Chondrocyte (in vitro differentiated cells): ENCODE measurements at regions not wholly inside any gene's neighbourhood (a gene's known extent, or its start where the extent isn't known, plus 50 kb on each side); places are given as distances from the start of the nearest gene placed in this dataset.
"Not testable (repeated sequence)": the region's sequence is repeated elsewhere in the genome, so short reads cannot be mapped to it uniquely, and the experiment has no call there.

Source experiments
- DNase-seq: peaks from one replicate; pipeline ENCODE4 v3.0.0; 2021; ENCODE audit warnings: mixed read lengths, low spot score
- H3K27ac Mint-ChIP-seq: one replicate; pipeline ENCODE4 v1.8.0; 2021; ENCODE audit warnings: mild to moderate bottlenecking, moderate library complexity, mixed read lengths; ENCODE audit not compliant: unreplicated experiment
- H3K27me3 Mint-ChIP-seq: 2 replicates; pipeline ENCODE4 v1.8.0; 2021; ENCODE audit warnings: low read depth, mixed read lengths
- H3K36me3 Mint-ChIP-seq: 2 replicates; pipeline ENCODE4 v1.8.0; 2021; ENCODE audit warnings: low read depth, mixed read lengths
- H3K4me1 Mint-ChIP-seq: 2 replicates; pipeline ENCODE4 v1.8.0; 2021; ENCODE audit warnings: low read depth, mild to moderate bottlenecking, mixed read lengths
- H3K4me3 Mint-ChIP-seq: one replicate; pipeline ENCODE4 v1.8.0; 2021; ENCODE audit warnings: mild to moderate bottlenecking, moderate library complexity, mixed read lengths; ENCODE audit not compliant: unreplicated experiment
- H3K9me3 Mint-ChIP-seq: 2 replicates; pipeline ENCODE4 v1.8.0; 2021; ENCODE audit warnings: low read depth, mixed read lengths
- TF ChIP-seq, protein P1 (sequence below): fragments of 200-600 bp; sonication (generic); IDR thresholded peaks from 2 replicates; pipeline ENCODE4 v1.5.0; 2021; ENCODE audit warnings: antibody characterized with exemption, mild to moderate bottlenecking, moderate library complexity

DNA sequence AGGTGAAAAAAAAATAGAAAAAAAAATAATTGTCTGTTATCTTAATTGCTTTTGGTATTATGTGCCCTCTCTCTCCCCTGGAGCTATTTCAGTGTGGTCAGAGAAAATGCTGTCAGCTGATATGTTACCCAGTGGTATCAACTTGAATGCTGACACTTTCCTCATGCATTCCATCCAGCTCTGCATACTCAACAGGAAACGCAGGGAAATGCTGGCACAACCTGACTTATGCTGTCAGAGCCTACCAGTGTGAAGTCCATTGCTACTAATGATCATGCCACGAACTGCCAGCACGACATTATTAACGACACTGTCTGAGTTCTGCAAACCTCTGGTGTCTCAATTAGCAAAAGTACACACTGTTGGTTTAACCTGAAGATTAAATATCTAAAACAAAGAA lies 182.8 kb downstream of the ZWINT start:
- Mint-ChIP-seq H3K9me3 (no peaks in the 10 kb centered on the region), H3K4me3 (no peak overlapping the region), H3K27me3 (peaks cover 8% of the 10 kb centered on the region), H3K27ac (no peak overlapping the region), H3K4me1 (no peaks in the 10 kb centered on the region), H3K36me3 (no peaks in the 10 kb centered on the region)
- TF ChIP-seq, protein P1, sequence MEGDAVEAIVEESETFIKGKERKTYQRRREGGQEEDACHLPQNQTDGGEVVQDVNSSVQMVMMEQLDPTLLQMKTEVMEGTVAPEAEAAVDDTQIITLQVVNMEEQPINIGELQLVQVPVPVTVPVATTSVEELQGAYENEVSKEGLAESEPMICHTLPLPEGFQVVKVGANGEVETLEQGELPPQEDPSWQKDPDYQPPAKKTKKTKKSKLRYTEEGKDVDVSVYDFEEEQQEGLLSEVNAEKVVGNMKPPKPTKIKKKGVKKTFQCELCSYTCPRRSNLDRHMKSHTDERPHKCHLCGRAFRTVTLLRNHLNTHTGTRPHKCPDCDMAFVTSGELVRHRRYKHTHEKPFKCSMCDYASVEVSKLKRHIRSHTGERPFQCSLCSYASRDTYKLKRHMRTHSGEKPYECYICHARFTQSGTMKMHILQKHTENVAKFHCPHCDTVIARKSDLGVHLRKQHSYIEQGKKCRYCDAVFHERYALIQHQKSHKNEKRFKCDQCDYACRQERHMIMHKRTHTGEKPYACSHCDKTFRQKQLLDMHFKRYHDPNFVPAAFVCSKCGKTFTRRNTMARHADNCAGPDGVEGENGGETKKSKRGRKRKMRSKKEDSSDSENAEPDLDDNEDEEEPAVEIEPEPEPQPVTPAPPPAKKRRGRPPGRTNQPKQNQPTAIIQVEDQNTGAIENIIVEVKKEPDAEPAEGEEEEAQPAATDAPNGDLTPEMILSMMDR, result no peak
- no peak for DNase-seq

DNA sequence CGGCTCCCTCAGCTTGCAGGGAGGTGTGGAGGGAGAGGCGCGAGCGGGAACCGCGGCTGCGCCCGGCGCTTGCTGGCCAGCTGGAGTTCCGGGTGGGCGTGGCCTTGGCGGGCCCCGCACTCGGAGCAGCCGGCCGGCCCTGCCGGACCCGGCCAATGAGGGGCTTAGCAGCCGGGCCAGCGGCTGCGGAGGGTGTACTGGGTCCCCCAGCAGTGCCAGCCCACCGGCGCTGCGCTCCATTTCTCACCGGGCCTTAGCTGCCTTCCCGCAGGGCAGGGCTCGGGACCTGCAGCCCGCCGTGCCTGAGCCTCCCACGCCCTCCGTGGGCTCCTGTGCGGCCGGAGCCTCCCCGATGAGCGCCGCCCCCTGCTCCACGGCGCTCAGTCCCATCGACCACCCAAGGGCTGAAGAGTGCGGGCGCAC lies 206.0 kb downstream of the ZWINT start:
- H3K4me1 Mint-ChIP-seq, H3K4me3 Mint-ChIP-seq, H3K36me3 Mint-ChIP-seq, DNase-seq, H3K27me3 Mint-ChIP-seq, H3K27ac Mint-ChIP-seq: not testable (repeated sequence)
- H3K9me3 Mint-ChIP-seq, result peaks cover 16% of the 10 kb centered on the region

DNA sequence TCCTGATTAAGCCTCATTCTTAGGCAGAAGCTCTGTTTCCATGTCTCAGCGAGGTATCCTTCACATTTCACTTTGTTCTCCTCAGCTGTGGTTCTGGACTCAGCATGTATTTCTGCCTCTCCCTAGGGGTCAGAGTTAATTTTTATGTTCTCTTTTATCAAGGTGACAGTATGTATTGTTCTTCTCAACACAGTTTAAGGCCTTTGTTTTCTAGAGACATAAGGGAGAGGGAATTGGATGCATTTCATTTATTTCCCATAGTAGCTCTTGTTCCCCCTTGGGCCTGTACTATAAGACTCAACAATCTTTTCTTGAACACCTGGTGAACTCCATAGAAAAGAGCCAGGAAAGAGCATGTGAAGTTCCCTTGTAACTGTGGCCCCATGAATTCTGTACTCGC lies 214.3 kb downstream of the ZWINT start:
- H3K4me1 Mint-ChIP-seq, result no peaks in the 10 kb centered on the region
- H3K27me3 Mint-ChIP-seq, result no peaks in the 10 kb centered on the region
- peaks cover 10% of the 10 kb centered on the region for H3K9me3 Mint-ChIP-seq
- no peak overlapping the region for H3K27ac Mint-ChIP-seq
- H3K36me3 Mint-ChIP-seq, result no peaks in the 10 kb centered on the region
- TF ChIP-seq, protein P1, result no peak
- DNase-seq, result no peak
- H3K4me3 Mint-ChIP-seq, result no peak overlapping the region

DNA sequence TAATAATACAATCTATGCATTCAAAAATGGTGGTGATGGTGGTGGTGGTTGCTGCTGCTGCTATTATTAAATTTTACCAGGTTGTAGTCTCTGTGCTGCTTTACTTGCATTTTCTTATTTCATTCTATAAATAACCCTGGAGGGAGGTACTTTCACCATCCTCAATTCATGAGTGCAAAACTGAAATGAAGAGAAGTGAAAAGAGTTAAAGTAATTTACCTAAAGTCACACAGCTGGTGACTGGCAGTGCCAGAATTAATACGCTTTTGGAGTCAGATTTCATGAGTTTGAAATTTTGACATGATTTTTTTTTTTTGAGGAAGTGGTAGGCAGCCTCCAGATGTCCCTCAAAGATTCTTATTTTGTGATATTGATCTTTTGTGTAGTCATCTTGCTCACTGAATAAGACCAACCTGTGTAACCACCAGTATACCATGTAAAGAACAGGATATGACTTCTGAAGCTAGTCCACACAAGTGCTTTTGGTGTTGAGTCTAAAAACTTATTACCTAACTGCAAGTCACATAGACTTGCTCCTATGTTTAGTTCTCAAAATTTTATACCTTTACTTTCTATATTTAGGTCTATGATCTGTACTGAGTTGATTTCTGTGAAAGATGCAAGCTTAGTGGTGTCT lies 218.8 kb downstream of the ZWINT start:
- Mint-ChIP-seq H3K4me3 (no peak overlapping the region), H3K27me3 (no peaks in the 10 kb centered on the region), H3K4me1 (no peaks in the 10 kb centered on the region), H3K9me3 (no peaks in the 10 kb centered on the region), H3K36me3 (no peaks in the 10 kb centered on the region), H3K27ac (no peak overlapping the region)
- TF ChIP-seq, protein P1, result no peak
- no peak for DNase-seq

DNA sequence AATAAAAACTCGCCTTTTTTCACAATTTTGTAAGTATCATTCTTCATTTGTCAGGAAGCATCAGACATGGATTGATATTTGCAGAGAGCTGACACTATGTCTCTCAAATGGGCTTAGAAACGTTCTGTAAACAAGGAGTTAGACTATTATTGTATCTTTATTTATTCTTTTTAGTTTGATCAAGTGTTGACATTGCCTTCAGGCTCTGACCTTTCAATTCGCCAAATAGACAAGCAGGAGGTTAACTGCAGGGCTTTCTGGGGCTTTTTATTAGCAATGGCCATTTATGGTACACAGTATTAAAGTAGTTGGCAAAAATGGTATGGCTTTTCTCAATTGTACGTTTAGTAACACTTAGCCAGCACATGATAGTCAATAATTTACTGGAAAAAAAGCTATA lies 221.7 kb downstream of the ZWINT start:
- no peak for DNase-seq
- Mint-ChIP-seq H3K4me3 (no peak overlapping the region), H3K4me1 (no peaks in the 10 kb centered on the region), H3K9me3 (no peaks in the 10 kb centered on the region), H3K36me3 (no peaks in the 10 kb centered on the region), H3K27me3 (no peaks in the 10 kb centered on the region), H3K27ac (no peak overlapping the region)
- TF ChIP-seq, protein P1, result no peak

DNA sequence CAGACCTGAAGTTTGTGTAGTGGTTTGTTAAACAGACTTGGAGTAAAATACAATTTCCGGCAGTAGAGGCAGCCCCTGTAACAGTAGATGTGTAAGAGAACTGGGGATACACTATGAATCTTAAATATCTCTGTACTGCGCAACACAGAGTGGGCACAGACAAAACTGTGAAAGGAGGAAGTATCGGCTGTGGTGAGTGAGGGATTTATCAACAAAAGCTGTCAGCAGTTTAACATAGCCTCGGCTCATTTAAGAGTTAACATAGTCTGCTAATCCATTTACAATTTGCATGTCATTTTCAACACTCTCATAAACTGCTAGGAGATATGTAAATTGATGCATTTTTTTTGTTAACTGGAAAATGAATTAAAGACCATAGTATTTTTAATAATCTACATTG lies 225.2 kb downstream of the ZWINT start:
- H3K27me3 Mint-ChIP-seq, result no peaks in the 10 kb centered on the region
- no peaks in the 10 kb centered on the region for H3K9me3 Mint-ChIP-seq
- TF ChIP-seq, protein P1, result no peak
- H3K36me3 Mint-ChIP-seq, result no peaks in the 10 kb centered on the region
- no peak overlapping the region for H3K27ac Mint-ChIP-seq
- DNase-seq, result no peak
- H3K4me3 Mint-ChIP-seq, result no peak overlapping the region
- no peaks in the 10 kb centered on the region for H3K4me1 Mint-ChIP-seq
